RKO (cell line): ENCODE measurements at regions not wholly inside any gene's neighbourhood (a gene's known extent, or its start where the extent isn't known, plus 50 kb on each side); places are given as distances from the start of the nearest gene placed in this dataset.

Experiments used
- DNase-seq: peaks from one replicate; pipeline ENCODE4 v3.0.0-alpha.2; 2016; ENCODE audit warnings: low spot score

DNA sequence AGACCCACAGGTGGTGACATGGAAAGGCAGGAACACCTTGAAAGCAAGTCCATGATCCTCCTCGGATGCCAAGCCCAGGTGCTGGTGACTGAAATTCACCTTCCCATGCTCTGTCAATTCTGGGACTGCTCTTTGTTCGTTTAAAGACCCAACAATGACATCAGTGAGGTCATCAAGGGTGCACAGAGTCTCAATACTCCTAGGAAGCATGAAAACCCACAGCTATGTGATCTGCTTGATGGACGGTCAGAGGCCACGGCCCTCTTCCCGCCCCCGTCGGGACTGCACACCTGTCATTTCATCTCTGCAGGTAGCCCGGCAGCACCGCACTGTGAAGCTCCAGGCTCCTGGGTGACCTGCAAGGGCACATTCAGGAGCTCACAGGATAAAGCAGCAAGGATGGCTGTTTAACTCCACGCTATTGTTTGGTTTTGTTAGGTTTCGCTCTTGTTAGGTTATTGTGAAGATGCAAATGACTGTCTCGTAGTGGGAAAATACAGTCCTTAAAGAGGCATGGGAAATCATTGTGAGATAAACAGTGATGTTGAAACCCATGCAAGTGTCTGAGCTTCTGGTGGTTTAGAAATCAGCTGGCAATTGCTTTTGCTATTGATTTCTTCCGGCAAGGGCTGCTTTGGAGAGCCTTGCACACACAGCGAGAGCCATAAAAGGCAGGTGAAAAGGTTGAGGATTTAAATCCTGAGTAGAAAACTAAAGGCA is 124.8 kb upstream of the AJAP1 start:
- DNase-seq, result no peak

DNA sequence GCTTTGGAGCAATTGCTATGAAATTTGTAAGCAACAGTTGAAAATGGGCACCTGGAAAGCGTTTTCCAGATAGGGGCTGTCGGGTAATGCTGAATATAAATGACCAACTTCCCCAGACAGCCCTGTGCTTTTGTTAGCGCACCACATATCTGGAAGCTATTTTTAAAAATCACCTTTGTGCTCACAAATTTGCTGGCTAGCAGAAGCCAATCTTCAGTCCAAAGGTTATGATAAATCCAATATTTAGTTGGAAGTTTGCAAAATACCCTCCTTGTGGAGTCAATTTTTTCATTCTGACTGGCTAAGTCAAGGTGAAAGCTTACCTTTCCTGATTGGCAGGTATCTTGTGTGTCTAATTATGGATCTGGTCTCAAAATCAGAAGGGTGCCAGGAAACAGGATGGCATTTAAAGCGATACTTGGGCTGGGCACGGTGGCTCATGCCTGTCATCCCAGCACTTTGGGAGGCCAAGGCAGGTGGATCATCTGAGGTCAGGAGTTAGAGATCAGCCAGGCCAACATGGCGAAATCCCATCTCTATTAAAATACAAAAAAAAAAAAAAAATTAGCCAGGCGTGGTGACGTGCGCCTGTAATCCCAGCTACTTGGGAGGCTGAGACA is 124.1 kb upstream of the AJAP1 start:
- no peak for DNase-seq

DNA sequence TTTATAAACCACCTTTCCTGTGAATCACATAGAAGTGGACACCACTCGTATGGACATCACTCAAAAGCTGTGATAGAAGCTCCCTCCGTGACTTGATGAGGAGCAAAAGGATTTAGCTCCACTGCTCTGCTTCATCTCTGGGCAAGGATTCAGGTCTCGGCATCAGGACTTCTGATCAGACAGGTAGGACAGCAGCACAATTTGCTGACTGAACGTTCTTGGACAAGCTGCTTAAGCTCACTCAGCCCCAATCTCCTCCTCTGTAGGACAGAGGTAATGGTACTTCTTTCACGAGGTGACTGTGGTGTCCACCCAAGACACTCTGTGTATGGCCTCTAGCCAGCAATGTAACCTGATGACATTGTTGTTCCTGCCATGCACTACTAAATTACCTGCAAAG is 122.6 kb upstream of the AJAP1 start:
- DNase-seq, result no peak

DNA sequence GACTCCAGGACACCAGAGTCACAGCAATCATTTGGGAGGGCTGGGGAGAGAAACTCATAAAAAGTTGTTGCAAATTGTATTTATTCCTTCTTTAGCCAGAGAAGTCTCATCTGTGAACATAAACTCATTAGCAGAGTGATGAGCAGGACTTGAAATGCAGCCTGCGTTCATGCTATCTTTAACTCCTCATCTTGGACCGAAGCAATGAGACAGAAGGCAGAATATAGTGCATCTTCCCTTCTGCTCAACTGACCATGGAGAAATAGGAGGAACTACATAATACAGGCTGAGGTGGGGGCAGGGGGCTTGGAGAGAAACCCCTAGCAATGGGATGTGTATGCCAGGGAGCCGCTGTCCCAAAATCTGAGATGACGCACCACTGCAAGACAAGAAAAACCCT is 121.8 kb upstream of the AJAP1 start:
- DNase-seq, result no peak

DNA sequence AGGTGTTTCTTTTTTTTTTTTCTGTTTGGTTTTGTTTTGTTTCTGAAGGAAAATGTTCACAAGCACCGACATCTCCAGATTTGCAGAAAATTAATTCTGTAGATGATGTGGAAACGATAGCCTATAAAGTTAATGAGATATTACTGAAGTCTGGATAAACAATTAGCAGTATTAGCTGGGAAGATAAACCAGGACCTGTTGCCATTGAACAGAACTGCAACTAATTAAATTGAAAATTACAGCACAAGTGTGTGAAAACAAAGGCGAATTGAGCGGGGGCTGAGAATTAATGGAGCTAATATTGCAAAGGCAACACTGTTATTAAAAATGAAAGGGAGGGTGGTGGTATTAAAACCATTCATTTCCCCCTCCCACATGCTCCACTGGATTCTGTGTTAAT is 107.5 kb upstream of the AJAP1 start:
- no peak for DNase-seq

DNA sequence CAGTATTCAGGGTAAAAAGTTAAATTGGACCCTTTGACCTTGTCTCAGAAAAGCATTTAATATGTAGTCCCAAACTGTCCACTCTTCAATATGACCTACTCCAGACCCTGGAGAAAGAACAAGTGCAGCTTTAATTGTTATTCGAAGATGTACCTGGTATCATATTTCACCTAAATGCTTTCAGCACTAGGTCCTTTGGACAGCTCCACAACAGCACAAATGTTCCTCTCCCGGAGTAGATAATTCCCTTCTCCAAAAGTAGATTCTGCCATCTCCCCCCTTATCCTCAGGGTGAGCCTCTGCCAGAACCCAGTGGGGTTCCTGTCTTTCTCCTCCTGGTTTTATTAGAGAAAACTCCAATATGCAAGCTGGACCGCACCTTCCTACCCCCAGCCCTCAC is 104.5 kb upstream of the AJAP1 start:
- DNase-seq, result peak; percentile 23

DNA sequence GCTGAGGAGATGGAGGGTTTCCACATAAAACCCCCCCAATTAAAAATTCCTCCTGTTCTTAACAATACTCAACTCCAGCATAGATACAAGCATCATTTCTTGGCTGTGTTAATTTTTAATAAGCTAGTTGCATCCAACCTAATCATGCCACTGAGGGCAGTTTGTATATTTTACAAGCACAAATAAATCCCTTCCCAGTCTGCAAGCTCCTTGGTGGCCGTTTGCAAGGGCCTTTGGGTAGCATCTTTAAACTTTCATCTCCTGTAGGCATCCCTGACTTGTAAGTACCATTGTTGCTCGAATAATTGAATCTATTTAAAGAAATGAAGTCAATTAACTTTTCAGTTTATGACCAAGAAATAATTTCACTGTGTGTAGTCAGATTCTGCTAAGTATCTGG is 103.5 kb upstream of the AJAP1 start:
- no peak for DNase-seq

DNA sequence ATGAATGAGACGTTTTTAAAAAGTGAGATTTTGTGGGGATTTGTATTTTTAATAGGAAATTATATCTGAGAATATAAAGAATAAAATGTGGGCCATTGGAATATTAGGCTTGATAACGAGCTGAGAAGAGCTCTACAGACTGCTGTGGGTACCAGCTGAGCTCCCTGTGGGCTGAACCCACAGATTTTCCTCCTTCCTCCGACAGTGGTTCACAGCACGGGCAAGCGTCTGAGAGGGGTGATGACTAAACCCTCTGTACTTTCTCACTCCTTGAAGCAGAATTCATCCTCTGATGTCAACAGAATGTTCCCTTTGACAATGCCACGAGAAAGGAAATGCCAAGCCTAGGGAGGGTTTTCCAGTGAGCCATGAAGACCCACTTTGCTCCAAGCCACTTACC is 102.7 kb upstream of the AJAP1 start:
- DNase-seq, result no peak

DNA sequence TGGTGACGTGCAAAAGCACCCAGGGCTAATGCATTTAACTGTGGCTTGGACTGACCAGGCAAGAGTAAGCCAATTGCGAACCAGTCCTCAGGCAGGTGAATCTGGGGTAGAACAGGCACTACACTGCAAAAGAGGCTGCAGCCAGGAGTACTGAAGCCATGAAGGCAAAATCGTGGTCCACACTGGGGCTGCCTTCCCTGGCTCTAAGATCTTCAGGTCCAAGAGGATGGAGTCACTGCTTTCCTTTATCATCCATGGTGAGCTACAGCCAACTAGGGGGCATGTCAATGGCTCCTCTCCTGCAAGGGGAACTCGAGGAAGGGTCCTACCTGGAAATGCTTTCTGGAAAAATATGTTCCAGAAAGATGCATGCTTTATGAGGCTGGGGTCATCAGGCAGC is 100.6 kb upstream of the AJAP1 start:
- DNase-seq, result no peak

DNA sequence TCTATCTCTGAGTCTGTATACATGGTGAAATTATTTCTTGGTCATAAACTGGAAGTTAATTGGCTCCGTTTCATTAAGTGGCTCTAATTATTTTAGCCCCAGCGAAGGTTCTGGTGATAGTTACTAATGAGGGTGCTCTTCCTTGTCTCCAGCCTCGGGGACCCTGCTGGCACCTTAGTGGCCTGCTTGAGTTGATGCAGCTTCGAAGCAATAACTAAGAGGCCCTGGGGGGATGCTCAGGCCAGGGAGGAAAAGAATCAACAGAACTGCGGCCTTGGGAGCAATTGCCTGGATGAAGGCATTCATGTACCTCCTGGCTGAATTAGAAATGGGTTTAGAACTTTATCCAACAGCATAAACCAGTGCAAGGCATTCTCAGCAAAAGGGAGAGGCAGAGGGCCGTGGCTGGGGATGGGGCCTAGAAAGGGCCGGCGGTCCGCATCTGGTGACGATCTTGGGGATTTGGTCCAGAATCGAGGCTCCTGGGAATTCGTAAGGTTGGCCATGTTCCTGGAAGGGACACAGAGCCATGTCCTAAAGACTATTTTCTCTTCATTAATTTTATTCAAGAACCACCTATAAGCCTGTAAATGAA is 100.0 kb upstream of the AJAP1 start:
- DNase-seq, result no peak

DNA sequence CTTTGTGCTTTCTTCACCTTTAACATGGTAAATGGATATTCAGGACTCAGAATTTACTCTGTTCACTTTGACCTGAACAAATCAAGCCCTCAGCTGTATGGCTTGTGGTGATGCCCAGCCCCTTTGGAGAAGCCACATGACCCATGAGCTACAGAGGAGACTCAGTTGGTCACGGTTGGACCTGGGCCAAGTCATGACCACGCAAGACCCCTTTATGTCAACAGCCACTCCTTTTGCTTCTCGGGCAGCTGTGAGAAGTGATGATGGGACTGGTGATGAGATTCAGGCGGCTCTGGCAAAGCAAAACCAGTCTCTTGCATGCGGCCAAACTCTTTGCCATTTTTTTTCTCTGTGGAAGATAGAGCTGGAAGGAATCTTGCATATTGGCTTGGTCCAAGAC is 96.5 kb upstream of the AJAP1 start:
- DNase-seq, result no peak

DNA sequence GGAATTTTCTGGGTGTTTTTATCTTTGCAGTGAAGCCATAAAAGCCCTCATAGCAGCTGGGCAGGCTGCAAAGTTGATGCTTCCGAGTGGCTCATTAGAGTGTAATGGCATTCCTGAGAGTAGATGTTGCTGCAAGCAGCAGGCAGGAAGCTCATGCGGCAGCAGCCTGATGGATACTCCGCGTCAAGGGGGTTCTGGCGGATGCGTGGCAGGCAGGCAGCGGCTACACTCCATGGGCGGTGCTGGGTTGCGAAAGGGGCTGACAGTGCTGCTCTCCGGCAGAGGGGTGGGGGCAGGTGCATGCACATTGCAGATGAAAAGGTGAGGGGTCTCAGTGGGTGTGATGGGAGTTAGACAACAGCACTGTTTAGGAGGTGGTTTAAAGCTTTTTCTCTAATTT is 93.2 kb upstream of the AJAP1 start:
- DNase-seq, result no peak

DNA sequence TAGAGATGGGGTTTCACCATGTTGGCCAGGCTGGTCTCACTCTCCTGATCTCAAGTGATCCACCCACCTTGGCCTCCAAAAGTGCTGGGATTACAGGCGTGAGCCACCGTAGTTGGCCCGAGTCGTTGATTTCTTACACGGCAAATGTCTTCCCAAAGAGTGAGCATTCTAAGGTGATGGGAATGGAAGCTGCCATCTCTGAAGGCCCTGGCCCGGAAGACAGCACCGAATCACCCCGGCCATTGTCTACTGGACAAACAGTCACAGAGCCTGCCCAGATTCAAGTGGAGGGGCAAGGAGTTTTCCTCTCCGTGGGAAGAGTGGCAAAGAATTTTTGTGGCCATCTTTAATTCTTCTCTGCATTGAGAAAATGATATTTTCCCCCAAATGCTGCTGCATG is 92.1 kb upstream of the AJAP1 start:
- no peak for DNase-seq

DNA sequence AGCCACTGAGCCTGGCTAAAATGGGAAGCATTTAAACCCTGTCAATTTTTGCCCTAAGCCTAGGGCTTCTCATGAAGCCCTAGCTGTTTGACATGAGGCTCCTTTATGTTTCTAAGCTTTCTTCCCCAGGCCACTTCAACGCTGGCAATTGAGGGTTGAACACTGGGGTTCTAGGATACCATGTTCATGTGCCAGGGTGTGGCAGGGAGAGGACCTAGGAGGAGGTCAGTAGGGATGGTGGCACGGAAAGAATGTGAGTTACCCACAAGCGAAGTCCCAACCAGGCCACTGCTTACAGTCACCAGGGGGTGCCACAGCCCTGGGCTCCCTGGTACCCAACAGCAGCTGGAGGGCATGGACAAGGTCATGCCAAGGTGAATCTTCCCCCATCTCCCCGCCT is 90.8 kb upstream of the AJAP1 start:
- no peak for DNase-seq

DNA sequence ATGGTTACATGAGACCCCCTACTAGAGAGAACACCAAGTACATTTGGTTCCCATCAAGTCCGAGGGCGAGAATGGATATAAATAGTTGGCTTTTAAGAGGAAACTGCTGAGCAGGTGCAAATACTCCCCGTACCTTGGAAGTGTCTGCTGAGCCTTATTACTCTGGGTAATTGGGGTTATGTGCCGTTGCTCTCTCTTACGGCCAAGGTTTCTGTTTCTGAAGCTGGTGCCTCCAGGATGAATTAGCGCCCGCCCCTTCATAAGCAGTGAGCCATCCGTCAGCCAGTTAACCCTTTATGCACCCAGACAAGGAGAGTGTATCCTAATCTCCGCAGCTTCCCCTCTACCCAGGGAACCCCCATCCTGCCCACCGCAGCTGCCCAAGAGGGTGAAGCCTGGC is 90.4 kb upstream of the AJAP1 start:
- no peak for DNase-seq

DNA sequence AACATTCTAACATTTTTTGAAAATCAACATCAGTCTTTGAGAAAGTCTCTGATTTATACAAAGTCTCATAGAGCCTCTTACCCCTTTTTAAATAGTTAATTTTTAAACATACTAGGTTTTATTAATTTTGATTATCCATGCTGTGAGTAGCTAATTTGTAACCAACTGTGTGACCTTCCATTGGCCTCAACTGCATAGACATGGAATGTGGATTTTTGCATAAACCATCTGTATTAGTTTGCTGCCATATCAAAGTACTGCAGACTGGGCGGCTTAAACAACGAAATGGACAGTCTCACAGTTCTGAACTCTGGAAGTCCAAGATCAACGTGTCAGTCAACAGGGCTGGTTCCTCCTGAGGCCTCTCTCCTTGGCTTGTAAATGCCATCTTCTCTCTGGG is 89.2 kb upstream of the AJAP1 start:
- DNase-seq, result no peak

DNA sequence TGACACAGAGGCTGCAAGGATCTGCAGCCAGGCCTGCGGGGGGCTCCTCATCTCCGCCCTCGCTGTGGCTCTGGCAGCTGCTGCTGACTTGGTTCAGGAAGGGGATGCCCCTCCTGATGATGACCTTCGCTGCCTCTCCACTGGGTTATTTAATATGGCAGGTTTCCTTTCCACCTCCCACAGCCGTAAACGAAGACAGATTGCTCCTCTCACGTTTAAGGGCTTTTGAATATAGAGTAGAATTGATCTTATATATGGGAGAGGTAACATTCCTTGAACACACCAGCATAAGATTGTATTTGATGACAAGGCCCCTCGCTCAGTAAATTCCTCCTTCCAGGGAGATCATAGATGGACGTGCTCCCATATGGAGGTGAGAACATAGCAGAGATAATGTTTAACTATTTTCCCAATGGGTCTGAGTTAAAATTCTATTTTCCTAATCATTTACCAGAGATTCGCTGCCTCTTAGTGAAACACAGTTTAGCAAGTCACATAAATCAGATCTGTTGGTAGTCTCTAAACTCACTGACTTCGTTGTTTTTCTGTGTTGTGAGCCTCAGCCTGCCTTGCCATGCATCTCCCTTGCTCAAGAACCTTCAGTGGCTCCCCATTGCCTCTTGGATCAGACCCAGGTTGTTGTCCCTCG is 88.5 kb upstream of the AJAP1 start:
- DNase-seq, result no peak

DNA sequence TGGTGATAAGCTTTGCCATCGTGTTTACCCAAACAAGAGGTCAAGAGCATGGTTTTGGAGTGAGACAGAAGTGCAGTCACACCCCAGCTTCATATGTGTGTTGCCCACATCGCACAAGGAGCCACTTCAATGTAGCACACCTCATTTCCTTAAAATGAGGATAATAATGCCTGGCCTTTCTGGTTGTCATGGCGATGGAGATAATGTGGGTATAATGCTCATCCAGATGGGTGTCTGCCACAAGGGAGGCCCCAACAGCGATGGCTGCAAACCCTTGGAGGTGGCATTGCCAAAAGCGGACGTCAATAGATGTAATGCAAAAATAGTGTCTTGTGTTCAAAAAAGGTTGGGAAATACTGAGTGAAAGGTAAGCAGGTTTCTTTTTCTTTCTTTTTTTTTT is 83.1 kb upstream of the AJAP1 start:
- DNase-seq, result no peak

DNA sequence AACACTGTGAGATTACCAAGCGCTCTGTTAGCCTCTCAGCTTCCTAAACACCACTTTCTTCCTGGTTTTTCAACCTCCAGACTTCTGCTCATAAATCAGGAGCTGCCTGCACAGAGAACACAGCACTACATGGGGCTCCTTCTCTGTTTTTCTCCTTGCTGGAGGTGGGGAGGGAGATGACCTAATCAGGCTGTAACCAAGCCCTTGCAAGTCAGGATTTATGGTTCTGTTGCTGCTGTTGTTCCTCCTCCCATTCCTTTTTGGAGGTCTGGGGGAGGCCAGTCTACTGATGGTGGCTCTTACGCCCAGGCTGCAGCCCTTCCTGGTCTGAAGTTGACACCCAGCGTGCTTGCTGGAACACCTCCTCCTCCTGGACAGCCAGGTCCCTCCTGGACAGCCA is 80.9 kb upstream of the AJAP1 start:
- no peak for DNase-seq

DNA sequence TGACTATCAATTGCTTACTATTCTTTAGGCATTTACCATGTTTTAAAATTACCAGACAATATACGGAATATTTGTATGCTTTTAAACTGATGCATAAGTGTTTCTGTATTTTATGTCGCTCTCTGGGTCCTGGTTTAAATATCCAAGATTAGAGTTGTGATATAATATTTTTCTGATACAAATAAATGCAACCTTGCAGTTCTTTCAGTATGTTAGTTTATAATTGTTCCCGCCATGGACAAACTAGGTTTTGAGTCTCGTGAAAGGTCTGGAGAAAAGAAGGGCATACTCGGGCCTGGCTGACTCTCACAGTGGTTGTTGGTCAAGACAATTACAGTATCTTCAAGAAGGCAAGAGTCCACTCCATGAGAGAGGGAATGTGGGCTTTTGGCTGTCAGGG is 72.6 kb upstream of the AJAP1 start:
- no peak for DNase-seq

DNA sequence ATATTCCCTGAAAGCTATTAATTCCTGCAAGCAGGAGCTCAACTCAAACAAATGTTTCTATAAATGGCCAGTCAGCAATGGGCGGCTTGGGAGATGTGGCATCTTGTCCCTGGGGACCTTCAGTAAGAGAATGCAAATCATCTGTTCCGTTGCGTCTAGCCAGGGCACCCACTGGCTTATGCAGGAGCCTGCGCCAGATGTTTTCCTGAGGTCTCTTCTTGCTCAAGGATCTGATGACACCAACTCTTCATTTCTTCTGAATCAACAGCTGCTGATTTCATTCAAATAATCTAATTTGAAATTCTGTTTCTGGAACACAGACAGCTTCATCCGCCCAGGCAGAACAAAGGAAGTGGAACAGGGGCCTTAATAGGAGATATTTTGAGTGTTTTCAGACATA is 70.0 kb upstream of the AJAP1 start:
- DNase-seq, result no peak

DNA sequence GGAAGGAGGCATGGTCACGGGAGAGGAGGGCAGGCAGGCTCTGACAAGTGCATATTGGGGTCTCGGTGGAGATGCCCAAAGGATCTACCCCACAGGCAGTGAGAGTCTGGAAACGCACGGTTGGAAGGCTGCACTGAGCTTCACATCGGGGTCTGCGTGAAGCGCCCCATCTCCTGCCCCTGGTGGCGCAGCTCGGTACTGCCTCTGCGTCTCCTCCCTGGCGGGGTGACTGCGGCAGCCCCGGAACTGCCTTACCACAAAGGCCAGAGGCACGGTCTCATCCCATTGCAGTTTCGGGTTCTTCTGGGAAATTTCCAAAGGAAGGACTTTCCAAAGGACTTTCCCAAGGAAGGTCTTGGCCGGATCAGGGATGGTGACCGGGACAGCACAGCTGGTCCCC is 69.2 kb upstream of the AJAP1 start:
- DNase-seq, result no peak

DNA sequence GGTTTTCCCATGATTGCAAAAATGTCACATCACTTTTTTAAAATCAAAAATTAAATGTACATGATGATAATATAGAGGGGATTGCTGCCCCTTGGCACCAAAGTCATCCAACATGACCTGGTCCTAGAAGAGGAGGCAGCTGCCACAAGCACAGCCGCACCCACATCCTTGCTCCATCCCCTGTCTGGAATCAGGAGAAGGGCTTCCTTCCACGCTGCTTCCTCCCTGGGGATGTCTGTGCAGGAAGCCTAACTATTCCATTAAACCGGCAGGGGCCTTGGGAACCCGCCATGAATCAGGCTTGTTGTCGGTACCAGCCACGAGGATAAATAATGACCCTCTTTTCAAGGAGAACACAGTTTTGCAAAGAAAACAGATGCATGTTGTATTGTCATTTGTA is 68.7 kb upstream of the AJAP1 start:
- no peak for DNase-seq
